ENCODE measurements at regions not wholly inside any gene's neighbourhood (a gene's known extent, or its start where the extent isn't known, plus 50 kb on each side); places are given as distances from the start of the nearest gene placed in this dataset.

GRCh38 chr11:29809121-29809520 lies 207.7 kb downstream of the KCNA4 start:
- Histone ChIP-seq H3K79me2 (ENCODE audit: insufficient read depth, low read length) (no peaks in the 10 kb centered on the region), H2AFZ (ENCODE audit: low read length) (no peak overlapping the region), H3K27me3 (ENCODE audit: insufficient read depth, low read length, poor library complexity, severe bottlenecking) (no peaks in the 10 kb centered on the region), H3K4me3 (ENCODE audit: low read length, poor library complexity, severe bottlenecking) (no peak overlapping the region), H3K4me2 (ENCODE audit: low read depth, low read length, poor library complexity, severe bottlenecking) (no peak overlapping the region), H3K9ac (ENCODE audit: low read depth, low read length, poor library complexity, severe bottlenecking) (no peak overlapping the region), H3K36me3 (ENCODE audit: insufficient read depth, low read length) (no peaks in the 10 kb centered on the region), H3K9me3 (ENCODE audit: insufficient read depth, low read depth, low read length) (no peaks in the 10 kb centered on the region), H3K4me1 (ENCODE audit: insufficient read depth, low read length, poor library complexity, severe bottlenecking) (no peaks in the 10 kb centered on the region), H4K20me1 (ENCODE audit: insufficient read depth, low read length, poor library complexity, severe bottlenecking) (no peaks in the 10 kb centered on the region), H3K9me2 (replicated peaks; ENCODE audit: low read depth, low read length) (no peaks in the 10 kb centered on the region), H3F3A (ENCODE audit: low read depth) (no peaks in the 10 kb centered on the region)
- TF ChIP-seq EZH2phosphoT487 (IDR thresholded peaks at IDR 0.05; ENCODE audit: borderline replicate concordance) (no peak), CTCF (conservative IDR thresholded peaks at IDR 0.05; ENCODE audit: low read length) (no peak)

- no peaks in the 10 kb centered on the region for H3K27me3 ChIP-seq (ENCODE audit: insufficient read depth, low read length, poor library complexity, severe bottlenecking)
- no peaks in the 10 kb centered on the region for H3F3A ChIP-seq (ENCODE audit: low read depth)
- H3K9me2 ChIP-seq (replicated peaks; ENCODE audit: low read depth, low read length): no peaks in the 10 kb centered on the region
- TF ChIP-seq EZH2phosphoT487 (IDR thresholded peaks at IDR 0.05; ENCODE audit: borderline replicate concordance): no peak
- no peak for TF ChIP-seq CTCF (conservative IDR thresholded peaks at IDR 0.05; ENCODE audit: low read length)
- H4K20me1 ChIP-seq (ENCODE audit: insufficient read depth, low read length, poor library complexity, severe bottlenecking): no peaks in the 10 kb centered on the region
- no peak overlapping the region for H2AFZ ChIP-seq (ENCODE audit: low read length)
- H3K9ac ChIP-seq (ENCODE audit: low read depth, low read length, poor library complexity, severe bottlenecking): no peak overlapping the region
- H3K4me1 ChIP-seq (ENCODE audit: insufficient read depth, low read length, poor library complexity, severe bottlenecking): no peaks in the 10 kb centered on the region
- H3K4me3 ChIP-seq (ENCODE audit: low read length, poor library complexity, severe bottlenecking): no peak overlapping the region
- H3K79me2 ChIP-seq (ENCODE audit: insufficient read depth, low read length): no peaks in the 10 kb centered on the region
- H3K4me2 ChIP-seq (ENCODE audit: low read depth, low read length, poor library complexity, severe bottlenecking): no peak overlapping the region
- no peaks in the 10 kb centered on the region for H3K9me3 ChIP-seq (ENCODE audit: insufficient read depth, low read depth, low read length)
- no peaks in the 10 kb centered on the region for H3K36me3 ChIP-seq (ENCODE audit: insufficient read depth, low read length)
These were observed 214.3 kb downstream of the KCNA4 start for GRCh38 chr11:29802522-29802921.

GRCh38 chr11:29801561-29801960 lies 215.3 kb downstream of the KCNA4 start:
- no peaks in the 10 kb centered on the region for H3K4me1 ChIP-seq (ENCODE audit: insufficient read depth, low read length, poor library complexity, severe bottlenecking)
- TF ChIP-seq EZH2phosphoT487 (IDR thresholded peaks at IDR 0.05; ENCODE audit: borderline replicate concordance) (no peak), CTCF (conservative IDR thresholded peaks at IDR 0.05; ENCODE audit: low read length) (no peak)
- no peak overlapping the region for H3K9ac ChIP-seq (ENCODE audit: low read depth, low read length, poor library complexity, severe bottlenecking)
- no peaks in the 10 kb centered on the region for H3K79me2 ChIP-seq (ENCODE audit: insufficient read depth, low read length)
- no peak overlapping the region for H3K4me3 ChIP-seq (ENCODE audit: low read length, poor library complexity, severe bottlenecking)
- H3K36me3 ChIP-seq (ENCODE audit: insufficient read depth, low read length): no peaks in the 10 kb centered on the region
- H3K9me2 ChIP-seq (replicated peaks; ENCODE audit: low read depth, low read length): no peaks in the 10 kb centered on the region
- H3K4me2 ChIP-seq (ENCODE audit: low read depth, low read length, poor library complexity, severe bottlenecking): no peak overlapping the region
- no peaks in the 10 kb centered on the region for H3F3A ChIP-seq (ENCODE audit: low read depth)
- no peak overlapping the region for H2AFZ ChIP-seq (ENCODE audit: low read length)
- no peaks in the 10 kb centered on the region for H3K9me3 ChIP-seq (ENCODE audit: insufficient read depth, low read depth, low read length)
- no peaks in the 10 kb centered on the region for H3K27me3 ChIP-seq (ENCODE audit: insufficient read depth, low read length, poor library complexity, severe bottlenecking)
- no peaks in the 10 kb centered on the region for H4K20me1 ChIP-seq (ENCODE audit: insufficient read depth, low read length, poor library complexity, severe bottlenecking)

All from Loucy (cell line).